ENCODE measurements at regions not wholly inside any gene's neighbourhood (a gene's known extent, or its start where the extent isn't known, plus 50 kb on each side); places are given as distances from the start of the nearest gene placed in this dataset.

DNA sequence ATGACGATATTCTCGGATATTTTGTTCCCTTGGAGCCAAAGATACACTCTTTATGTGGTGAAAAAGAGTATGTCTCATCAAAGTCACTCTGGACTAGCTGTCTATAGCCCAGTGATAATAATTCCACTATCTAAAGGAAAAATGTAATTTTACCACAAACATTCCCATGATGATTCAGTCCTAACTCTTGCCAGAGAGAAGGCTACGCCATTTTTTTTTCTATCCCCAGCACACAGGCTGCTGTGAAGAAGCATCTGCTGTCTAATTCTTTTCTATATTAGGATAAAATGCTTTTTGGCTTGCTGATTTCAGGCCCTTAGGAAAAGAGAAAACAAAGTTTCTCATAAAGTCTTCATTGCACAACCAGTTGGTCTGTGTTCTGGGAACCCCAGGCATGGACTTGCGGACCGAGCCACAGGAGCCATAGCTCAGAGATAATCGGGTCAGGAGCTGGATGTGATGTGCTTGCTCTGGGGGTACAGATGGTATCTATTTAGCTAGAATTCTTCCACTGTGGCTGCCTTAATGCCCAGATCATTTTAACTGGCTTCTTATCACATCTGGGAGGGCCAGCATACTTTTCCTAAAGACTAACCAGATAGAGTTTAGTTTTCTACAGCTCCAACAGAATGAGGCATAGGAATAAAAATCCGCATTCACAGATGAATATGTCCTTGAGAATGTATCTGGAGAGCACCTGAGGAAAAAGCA lies 683.7 kb upstream of the ID4 start:
- no peak for DNase-seq (ENCODE audit: low spot score)

- no peak for DNase-seq (ENCODE audit: low spot score)
Observed at GRCh38 chr6:19153981-19154295, 683.2 kb upstream of the ID4 start.

- no peak for DNase-seq (ENCODE audit: low spot score)
Observed at GRCh38 chr6:19156443-19156842, 680.7 kb upstream of the ID4 start.

DNA sequence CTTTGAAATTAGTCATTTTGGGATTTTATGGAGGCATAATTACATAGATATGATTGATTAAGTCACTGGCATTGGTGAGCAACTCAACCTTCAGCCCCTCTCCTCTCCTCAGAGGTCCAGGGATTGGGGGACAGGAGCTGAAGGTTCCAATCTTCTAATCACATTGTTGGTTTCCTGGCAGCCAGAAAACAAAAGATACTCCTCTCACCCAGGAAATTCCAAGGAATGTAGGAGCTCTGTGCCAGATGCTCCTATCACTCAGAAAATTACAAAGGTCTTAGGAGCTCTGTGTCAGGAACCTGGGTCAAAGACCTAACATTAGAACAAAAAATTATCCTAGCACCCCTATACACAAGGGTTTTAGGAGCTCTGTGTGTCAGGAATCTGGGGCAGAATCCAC lies 679.7 kb upstream of the ID4 start:
- DNase-seq (ENCODE audit: low spot score), result no peak

DNA sequence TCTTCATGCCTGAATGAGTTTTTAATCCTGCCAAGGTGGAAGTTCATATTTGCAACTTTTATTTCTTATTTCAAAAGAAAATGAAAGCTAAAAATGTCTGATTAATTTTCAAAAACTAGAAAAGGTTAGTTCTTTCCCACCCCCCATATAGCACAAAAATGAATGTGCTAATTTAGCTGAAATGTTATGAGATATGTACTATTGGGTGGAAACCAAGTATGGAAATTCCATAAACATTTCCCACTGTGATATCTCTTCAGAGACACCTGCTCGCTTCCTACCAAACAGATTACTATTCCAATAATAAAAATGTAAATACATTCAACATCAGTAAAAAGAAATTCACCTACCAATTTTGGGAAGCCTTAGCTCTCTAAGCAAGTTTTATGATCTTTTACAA lies 678.6 kb upstream of the ID4 start:
- no peak for DNase-seq (ENCODE audit: low spot score)

DNA sequence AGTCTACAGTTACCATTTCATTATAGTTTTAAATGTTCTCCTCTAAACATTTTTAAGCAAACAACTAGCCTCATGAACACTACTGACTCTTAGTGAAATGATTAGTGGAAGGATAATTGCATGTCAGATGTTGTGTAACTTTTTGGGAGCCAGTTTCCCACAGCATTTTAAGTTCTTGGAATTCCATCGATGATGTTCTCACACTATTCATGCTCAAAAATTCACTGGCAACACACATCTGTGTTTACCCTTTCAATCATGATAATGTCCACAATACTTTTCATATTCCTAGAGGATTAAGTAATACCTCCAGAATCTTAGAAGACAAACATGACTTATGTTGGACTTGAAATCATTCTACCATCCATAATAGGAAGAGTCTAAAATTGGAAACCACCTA lies 678.1 kb upstream of the ID4 start:
- DNase-seq (ENCODE audit: low spot score), result no peak

GRCh38 chr6:19159561-19159960 lies 677.6 kb upstream of the ID4 start:
- no peak for DNase-seq (ENCODE audit: low spot score)

GRCh38 chr6:19160081-19160730 lies 677.0 kb upstream of the ID4 start:
- DNase-seq (ENCODE audit: low spot score), result no peak

DNA sequence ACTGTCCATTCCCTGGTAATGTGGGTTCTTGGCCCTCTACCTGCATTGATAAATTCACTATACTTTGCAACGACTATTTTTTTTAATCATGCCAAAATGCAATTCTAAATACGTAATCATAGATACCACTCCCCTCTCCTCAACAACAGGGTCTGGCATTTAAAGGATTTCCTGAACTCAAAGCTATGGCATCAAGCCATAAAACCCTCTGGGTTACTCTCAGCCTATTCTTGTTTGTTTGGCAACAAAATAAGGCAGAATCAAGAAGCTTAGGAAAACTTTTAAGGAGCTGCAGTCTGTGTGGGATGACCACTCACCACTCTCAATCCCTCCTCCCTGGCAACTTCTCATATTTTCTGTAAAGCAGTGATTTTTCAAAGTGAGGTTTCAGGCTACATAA lies 669.9 kb upstream of the ID4 start:
- DNase-seq (ENCODE audit: low spot score), result no peak

DNA sequence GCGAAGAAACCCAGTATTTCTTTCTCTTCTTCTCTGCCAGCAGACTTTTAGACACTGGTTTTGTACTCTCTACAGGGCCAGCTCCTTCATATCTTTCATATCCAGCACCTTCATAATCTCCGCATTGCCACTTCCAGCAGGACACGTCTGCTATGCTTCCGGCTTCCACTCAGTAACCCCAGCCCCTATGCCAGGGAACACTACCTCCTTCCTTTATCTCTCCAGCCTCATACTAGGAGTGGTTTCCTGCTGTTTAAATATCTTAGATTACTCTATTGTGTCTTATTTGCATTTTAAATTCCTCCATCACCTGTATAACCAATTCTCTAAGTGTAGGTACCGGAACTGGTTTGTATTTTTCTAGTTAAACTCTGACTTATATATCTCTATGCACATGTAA lies 667.8 kb upstream of the ID4 start:
- no peak for DNase-seq (ENCODE audit: low spot score)

DNA sequence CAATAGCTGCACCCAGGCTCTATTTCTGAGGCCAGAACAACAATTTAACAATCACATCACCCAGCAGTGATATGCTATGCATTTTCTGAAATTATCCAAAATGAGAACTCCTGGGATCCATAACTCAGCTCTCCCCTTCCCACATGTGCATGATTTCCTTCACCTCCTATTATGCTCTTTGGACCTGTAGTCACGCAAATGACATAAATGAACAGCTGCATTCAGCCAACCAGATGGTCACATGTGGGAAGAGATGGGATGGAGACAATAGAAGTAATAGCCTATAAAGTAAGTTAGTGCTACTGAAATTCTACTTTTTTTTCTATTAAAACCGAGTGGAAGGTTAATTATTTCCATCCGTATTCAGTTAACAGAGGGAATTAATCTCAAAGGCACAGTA lies 662.1 kb upstream of the ID4 start:
- no peak for DNase-seq (ENCODE audit: low spot score)

GRCh38 chr6:19180348-19181072 lies 656.7 kb upstream of the ID4 start:
- DNase-seq (ENCODE audit: low spot score), result no peak

- DNase-seq (ENCODE audit: low spot score), result no peak
Observed at GRCh38 chr6:19181211-19181610, 656.0 kb upstream of the ID4 start.

GRCh38 chr6:19193624-19194023 lies 643.5 kb upstream of the ID4 start:
- no peak for DNase-seq (ENCODE audit: low spot score)

- DNase-seq (ENCODE audit: low spot score), result no peak
Observed at GRCh38 chr6:19204445-19204844, 632.7 kb upstream of the ID4 start.

GRCh38 chr6:19205076-19205475 lies 632.1 kb upstream of the ID4 start:
- DNase-seq (ENCODE audit: low spot score), result no peak

- no peak for DNase-seq (ENCODE audit: low spot score)
Observed at GRCh38 chr6:19209202-19209601, 628.0 kb upstream of the ID4 start.

- DNase-seq (ENCODE audit: low spot score), result peak; percentile 61
Observed at GRCh38 chr6:19210849-19211590, 626.1 kb upstream of the ID4 start.

DNA sequence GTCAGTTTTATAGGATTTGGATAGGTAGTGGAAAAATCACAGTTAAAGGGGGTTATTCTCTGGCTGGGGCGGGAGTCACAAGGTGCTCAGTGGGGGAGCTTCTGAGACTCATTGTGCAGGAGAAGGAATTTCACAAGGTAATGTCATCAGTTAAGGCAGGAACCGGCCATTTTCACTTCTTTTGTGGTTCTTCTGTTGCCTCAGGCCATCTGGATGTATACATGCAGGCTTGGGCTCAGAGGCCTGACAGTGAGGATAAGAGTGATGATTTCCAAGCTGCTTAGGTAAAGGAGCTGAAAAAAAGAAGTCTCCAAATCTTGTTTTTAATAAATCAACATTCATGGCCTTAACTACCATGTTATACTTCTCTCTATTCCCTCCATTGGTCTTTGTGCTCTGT lies 622.9 kb upstream of the ID4 start:
- DNase-seq (ENCODE audit: low spot score), result no peak

DNA sequence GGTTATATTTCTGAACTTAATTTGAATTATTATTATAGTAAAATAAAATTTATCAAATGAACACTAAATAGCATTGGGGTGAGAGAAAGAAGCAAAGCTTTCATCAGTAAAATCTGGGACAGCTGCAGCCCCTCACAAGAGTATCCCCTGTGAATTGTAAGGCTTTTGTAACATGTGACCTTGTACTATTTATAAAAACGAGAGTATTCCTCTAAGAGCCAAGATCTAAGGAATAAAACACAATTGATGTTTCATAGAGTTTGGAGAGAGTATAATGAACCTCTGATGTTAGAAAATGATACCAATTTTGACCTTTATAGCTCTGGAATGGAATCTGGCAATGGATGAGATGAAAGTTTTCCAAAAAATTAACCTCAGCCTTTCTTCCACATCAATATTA lies 617.2 kb upstream of the ID4 start:
- DNase-seq (ENCODE audit: low spot score), result no peak

GRCh38 chr6:19231878-19232561 lies 605.1 kb upstream of the ID4 start:
- no peak for DNase-seq (ENCODE audit: low spot score)

DNA sequence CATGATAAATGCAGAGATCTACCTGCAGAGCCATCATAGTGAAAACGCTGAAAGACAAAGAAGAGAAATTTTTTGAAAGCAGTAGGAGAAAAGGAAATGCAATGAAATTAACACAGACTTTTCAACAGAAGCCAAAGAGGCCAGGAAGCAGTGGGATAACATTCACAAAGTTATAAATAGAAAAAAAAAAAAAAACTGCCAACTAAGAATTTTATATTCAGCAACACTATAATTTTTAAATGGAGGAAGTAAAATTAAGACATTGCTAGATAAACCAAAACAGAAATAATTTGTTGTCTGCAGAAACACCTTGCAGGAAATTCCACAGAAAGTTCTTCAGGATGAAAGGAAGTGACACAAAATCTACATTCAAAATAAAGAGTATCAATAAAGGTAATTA lies 591.5 kb upstream of the ID4 start:
- no peak for DNase-seq (ENCODE audit: low spot score)

All from NAMALWA (cell line).